AG08396 (cell line): ENCODE measurements at regions not wholly inside any gene's neighbourhood (a gene's known extent, or its start where the extent isn't known, plus 50 kb on each side); places are given as distances from the start of the nearest gene placed in this dataset.
"Not testable (repeated sequence)": the region's sequence is repeated elsewhere in the genome, so short reads cannot be mapped to it uniquely, and the experiment has no call there.

Experiments used
- DNase-seq: peaks from one replicate; pipeline ENCODE4 v3.0.0; 2012; ENCODE audit warnings: low spot score, mixed read lengths

GRCh38 chr2:172287605-172288315, 139.6 kb upstream of the ITGA6 start:
- no peak for DNase-seq

- no peak for DNase-seq
Observed at GRCh38 chr2:172288603-172289002, 138.8 kb upstream of the ITGA6 start.

- DNase-seq = peak; percentile 44
Observed at GRCh38 chr2:172293952-172294351, 133.4 kb upstream of the ITGA6 start.

GRCh38 chr2:172294983-172295382, 132.4 kb upstream of the ITGA6 start:
- no peak for DNase-seq

GRCh38 chr2:172295677-172296076, 131.7 kb upstream of the ITGA6 start:
- no peak for DNase-seq

GRCh38 chr2:172296267-172297046, 130.9 kb upstream of the ITGA6 start:
- no peak for DNase-seq

- DNase-seq = no peak
Observed at GRCh38 chr2:172297531-172297930, 129.9 kb upstream of the ITGA6 start.

GRCh38 chr2:172297950-172298349, 129.4 kb upstream of the ITGA6 start:
- no peak for DNase-seq

GRCh38 chr2:172299741-172300140, 127.6 kb upstream of the ITGA6 start:
- DNase-seq = peak; percentile 44

- DNase-seq = no peak
Observed at GRCh38 chr2:172300851-172301250, 126.5 kb upstream of the ITGA6 start.

GRCh38 chr2:172305066-172305465, 122.3 kb upstream of the ITGA6 start:
- no peak for DNase-seq

- DNase-seq = no peak
Observed at GRCh38 chr2:172307800-172308199, 119.6 kb upstream of the ITGA6 start.

GRCh38 chr2:172308253-172308935, 119.0 kb upstream of the ITGA6 start:
- DNase-seq = no peak

GRCh38 chr2:172311921-172312345, 115.5 kb upstream of the ITGA6 start:
- DNase-seq = no peak

GRCh38 chr2:172313715-172314341, 113.6 kb upstream of the ITGA6 start:
- no peak for DNase-seq

- not testable (repeated sequence) for DNase-seq
Observed at GRCh38 chr2:172315070-172315469, 112.3 kb upstream of the ITGA6 start.

- DNase-seq = no peak
Observed at GRCh38 chr2:172322049-172322448, 105.3 kb upstream of the ITGA6 start.

GRCh38 chr2:172323256-172323655, 104.1 kb upstream of the ITGA6 start:
- no peak for DNase-seq

- no peak for DNase-seq
Observed at GRCh38 chr2:172323861-172324597, 103.4 kb upstream of the ITGA6 start.

- no peak for DNase-seq
Observed at GRCh38 chr2:172326211-172326509, 101.2 kb upstream of the ITGA6 start.

- DNase-seq = no peak
Observed at GRCh38 chr2:172328103-172328841, 99.1 kb upstream of the ITGA6 start.
